Cardiac fibroblast (primary cell): ENCODE measurements at regions not wholly inside any gene's neighbourhood (a gene's known extent, or its start where the extent isn't known, plus 50 kb on each side); places are given as distances from the start of the nearest gene placed in this dataset.

ENCODE experiments used
- DNase-seq, 2 donors: peaks; one replicate each; pipeline versions ENCODE4 v3.0.0 to v3.0.0-alpha.2; 2010; ENCODE audit warnings: low read depth in 2 of 2
- H3K4me3 ChIP-seq, 2 donors: replicated peaks in 1 of 2; 1 replicate in 1 of 2; 2 replicates in 1 of 2; pipeline ENCODE4 v1.5.1; 2011; ENCODE audit warnings: low read depth in 2 of 2, low read length in 2 of 2, mild to moderate bottlenecking in 2 of 2, moderate library complexity in 1 of 2
- TF ChIP-seq, protein P1 (sequence below): IDR thresholded peaks from one replicate; pipeline ENCODE4 v1.5.1; 2011; ENCODE audit warnings: low read depth, mild to moderate bottlenecking, low read length, inconsistent platforms

DNA sequence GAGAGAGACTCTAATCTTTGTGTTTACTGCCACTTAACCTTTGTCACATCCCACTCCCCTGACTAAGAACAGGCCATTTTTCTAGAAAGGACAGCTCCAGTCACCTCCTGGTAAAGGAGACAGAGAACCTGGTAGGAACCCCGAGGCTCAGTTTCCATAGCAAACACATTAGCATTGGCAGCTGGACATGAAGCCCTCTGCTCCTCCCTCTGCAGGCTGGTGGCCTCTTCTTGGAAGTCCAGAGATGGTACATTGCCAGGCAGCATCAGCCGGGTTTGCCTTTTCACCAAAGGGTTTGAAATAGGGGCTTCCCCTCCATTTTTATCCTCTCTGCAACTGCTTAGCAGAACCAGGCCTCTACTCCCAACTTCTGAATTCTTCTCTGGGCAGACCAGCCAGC is 213.4 kb upstream of the SEMA6D start:
- no peak overlapping the region for H3K4me3 ChIP-seq
- DNase-seq, result no peak
- TF ChIP-seq, protein P1, sequence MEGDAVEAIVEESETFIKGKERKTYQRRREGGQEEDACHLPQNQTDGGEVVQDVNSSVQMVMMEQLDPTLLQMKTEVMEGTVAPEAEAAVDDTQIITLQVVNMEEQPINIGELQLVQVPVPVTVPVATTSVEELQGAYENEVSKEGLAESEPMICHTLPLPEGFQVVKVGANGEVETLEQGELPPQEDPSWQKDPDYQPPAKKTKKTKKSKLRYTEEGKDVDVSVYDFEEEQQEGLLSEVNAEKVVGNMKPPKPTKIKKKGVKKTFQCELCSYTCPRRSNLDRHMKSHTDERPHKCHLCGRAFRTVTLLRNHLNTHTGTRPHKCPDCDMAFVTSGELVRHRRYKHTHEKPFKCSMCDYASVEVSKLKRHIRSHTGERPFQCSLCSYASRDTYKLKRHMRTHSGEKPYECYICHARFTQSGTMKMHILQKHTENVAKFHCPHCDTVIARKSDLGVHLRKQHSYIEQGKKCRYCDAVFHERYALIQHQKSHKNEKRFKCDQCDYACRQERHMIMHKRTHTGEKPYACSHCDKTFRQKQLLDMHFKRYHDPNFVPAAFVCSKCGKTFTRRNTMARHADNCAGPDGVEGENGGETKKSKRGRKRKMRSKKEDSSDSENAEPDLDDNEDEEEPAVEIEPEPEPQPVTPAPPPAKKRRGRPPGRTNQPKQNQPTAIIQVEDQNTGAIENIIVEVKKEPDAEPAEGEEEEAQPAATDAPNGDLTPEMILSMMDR, result no peak

DNA sequence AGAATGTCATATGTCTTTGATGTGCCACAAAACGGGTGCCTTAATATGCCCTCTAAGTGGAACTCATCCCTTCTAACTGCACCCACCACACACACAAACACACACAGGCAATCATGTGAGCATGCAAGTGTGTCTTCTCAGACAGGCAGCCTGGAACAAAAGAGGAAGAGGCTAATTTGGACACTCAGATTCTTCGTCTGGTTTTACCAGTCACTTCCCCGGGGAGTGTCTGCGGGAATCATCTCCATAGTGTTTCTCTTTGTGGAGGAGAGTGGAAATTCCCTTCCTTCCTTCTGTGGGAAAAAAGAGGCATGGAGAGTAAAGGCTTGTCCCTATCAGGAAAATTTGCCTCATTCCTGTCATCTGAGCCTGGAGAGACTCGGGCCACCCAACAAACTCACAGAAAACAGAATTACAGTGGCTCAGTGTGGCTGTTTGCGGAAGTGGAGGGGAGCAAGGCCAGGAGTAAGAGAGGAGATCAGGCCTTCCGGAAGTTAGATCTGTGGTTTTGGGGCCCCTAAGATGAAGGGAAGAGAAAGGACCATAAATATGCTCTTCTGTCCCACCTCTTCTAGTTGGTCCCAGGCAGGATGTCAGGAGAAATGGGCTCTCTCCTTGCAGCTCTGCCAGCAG is 212.6 kb upstream of the SEMA6D start:
- TF ChIP-seq, protein P1, result no peak
- DNase-seq, result no peak
- no peak overlapping the region for H3K4me3 ChIP-seq

DNA sequence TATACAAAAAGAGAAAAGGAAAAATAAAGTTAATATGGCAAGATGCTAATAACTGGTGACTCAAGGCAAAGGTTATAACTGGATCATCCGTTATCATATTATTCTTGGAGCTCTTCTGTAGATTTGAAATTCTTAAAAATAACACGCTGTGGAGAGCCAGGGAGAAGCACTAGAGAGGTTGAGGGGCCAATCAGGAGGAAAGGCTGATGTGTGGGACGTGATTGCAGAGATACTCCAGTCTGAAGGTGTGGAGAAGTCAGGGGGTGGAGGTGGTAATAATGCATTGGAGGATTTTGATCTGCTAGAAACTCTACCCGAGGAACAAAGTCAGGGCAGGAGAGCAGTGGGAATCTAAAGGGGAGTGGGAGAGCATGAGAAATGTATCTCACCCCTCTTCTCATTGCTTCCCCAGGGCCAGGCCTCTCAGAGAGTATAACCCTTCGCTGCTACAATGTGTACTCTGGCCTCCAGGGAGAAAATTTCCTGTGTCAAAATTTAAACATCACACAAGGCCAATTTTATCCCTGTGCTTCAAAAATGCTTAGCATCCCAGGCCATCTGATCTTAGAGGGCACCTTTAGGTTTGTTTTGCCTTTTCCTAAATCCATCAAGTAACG is 211.5 kb upstream of the SEMA6D start:
- DNase-seq, result no peak
- no peak overlapping the region for H3K4me3 ChIP-seq
- TF ChIP-seq, protein P1, result no peak

DNA sequence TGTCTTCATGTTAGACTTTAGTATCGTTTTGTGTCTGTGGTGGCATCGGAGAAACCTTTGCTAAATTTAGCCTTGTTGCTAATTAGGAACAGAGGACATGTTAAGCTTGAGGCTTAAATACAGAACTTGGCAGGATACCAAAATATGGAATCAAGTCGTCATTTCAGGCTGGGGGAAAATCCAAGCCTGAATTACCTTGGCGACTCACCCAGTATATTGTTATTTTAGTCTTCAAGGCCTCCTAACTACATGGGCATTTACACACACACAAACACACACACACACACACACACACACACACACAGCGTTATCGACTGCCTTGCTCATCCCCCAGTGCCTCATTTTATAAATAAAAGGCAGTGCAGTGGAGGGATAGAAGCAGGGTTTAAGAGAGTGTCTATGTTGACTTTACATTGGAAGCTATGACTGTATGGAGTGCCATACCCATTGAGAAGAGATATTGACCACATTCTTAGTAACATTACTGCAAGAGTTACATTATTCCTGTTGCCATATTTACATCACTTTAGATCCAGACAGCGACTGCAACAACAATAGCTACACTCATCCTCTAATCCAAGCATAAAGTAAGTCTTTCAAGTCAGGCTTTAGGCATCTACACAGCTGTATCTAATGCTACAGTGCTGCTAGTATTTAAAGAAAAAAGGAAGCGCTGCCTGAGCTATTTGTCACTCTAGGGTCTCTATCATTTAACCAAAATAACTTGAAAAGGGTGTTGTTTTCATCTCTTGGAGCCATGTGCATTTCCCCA is 210.8 kb upstream of the SEMA6D start:
- DNase-seq, result peak; percentile 43 to 63
- TF ChIP-seq, protein P1, result no peak
- H3K4me3 ChIP-seq, result no peak overlapping the region

DNA sequence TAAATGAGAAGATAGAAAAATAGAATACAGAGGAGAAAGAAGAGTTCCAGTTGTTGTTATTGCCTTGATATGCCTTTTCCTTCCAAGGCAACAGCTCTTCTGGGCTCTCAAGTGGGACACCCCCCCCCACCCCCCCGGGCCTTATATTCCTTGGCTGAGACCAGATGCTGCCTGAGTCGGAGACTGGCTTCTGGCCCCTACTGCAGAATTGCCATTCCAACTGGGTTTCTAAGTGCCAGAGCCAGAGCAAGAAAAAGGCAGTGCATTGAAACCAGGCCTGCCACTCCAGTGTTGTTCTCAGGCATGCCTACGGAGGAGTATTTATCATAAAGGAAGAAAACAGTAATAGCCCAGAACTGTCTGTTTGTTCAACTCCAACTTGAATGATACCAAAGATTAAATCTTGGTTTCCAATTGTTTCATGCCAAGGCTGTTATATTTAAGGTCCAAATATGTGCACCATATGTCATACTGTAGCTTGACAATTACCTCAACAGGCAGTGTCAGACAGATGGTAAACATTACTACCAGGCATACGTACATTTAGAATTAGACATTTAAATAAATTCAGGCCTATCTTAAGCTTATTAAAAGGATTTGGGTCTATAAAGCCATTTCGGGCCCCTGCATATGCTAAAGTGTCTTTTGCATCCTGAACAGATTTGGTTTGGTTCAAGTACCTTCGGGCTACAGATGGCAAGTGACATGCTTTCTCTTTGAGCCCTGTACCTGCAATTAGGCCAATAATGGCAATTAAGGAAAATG is 209.9 kb upstream of the SEMA6D start:
- no peak overlapping the region for H3K4me3 ChIP-seq
- TF ChIP-seq, protein P1, result no peak
- no peak for DNase-seq

DNA sequence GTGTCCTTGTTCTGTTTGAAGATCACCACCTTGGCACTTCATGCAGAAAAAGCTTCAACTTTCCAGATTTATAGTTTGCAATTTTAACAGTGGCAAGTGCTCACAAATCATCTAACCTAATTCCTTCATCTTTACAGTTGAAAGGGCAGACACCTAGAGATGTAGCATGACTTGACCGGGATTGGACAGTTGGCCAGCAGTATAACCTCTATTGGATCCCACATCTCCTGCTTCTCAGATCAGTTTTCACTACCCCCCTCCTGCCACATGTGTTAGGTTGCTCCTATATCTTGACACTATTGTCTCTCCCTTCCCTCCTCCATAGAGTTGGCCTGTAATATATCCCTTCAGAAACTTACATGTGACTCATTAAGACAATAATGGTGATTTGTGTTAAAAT is 206.0 kb upstream of the SEMA6D start:
- TF ChIP-seq, protein P1, result no peak
- DNase-seq, result no peak
- no peak overlapping the region for H3K4me3 ChIP-seq
